A673 (cell line): ENCODE measurements at regions not wholly inside any gene's neighbourhood (a gene's known extent, or its start where the extent isn't known, plus 50 kb on each side); places are given as distances from the start of the nearest gene placed in this dataset.

Experiments used
- BruUV-seq: library from RNA; stranded (reverse); fragments of 400-500 nt; replicated peaks from 2 replicates; lab custom pipeline; 2021; lab: Mats Ljungman, UMichigan
- CTCF ChIA-PET: fragments of 300-600 bp; sonication (Branson Sonifier 250); formaldehyde crosslinking; loops from one replicate; lab custom pipeline; 2022; ENCODE audit warnings: antibody characterized with exemption; lab: Charles Lee
- POLR2A ChIA-PET: fragments of 300-600 bp; sonication (Branson Sonifier 250); formaldehyde crosslinking; loops from one replicate; lab custom pipeline; 2022; ENCODE audit warnings: antibody characterized with exemption; ENCODE audit not compliant: low non-redundant PET; lab: Charles Lee
- DNase-seq: peaks from one replicate; pipeline ENCODE4 v3.0.0-alpha.2; 2015; ENCODE audit warnings: low spot score
- H3K27ac ChIP-seq: fragments of 200-600 bp; sonication (generic); 2 replicates; pipeline ENCODE4 v1.5.1; 2016; ENCODE audit warnings: mixed run types, low read depth, mild to moderate bottlenecking, mixed read lengths, antibody characterized with exemption, low read length; ENCODE audit not compliant: poor library complexity, severe bottlenecking
- H3K27me3 ChIP-seq: fragments of 200-600 bp; sonication (generic); replicated peaks from 2 replicates; pipeline ENCODE4 v1.6.1; 2017; ENCODE audit warnings: mixed run types, low read depth, mild to moderate bottlenecking, mixed read lengths, antibody characterized with exemption, low read length; ENCODE audit not compliant: insufficient read depth, poor library complexity
- H3K36me3 ChIP-seq: fragments of 200-600 bp; sonication (generic); 2 replicates; pipeline ENCODE4 v1.6.1; 2016; ENCODE audit warnings: mixed run types, mild to moderate bottlenecking, mixed read lengths, antibody characterized with exemption, low read length; ENCODE audit not compliant: insufficient read depth, poor library complexity, severe bottlenecking
- H3K4me1 ChIP-seq: fragments of 200-600 bp; sonication (generic); 2 replicates; pipeline ENCODE4 v1.6.1; 2017; ENCODE audit warnings: mixed run types, mild to moderate bottlenecking, mixed read lengths, antibody characterized with exemption, low read length; ENCODE audit not compliant: insufficient read depth, poor library complexity, severe bottlenecking
- H3K4me3 ChIP-seq: fragments of 200-600 bp; sonication (generic); 2 replicates; pipeline ENCODE4 v1.5.1; 2016; ENCODE audit warnings: low read depth, mixed run types, mild to moderate bottlenecking, mixed read lengths, low read length; ENCODE audit not compliant: poor library complexity, severe bottlenecking
- H3K9me3 ChIP-seq: fragments of 200-600 bp; sonication (generic); 2 replicates; pipeline ENCODE4 v1.6.1; 2016; ENCODE audit warnings: mixed run types, low read depth, mild to moderate bottlenecking, mixed read lengths, antibody characterized with exemption, low read length; ENCODE audit not compliant: poor library complexity, severe bottlenecking
- EZH2 ChIP-seq: fragments of 200-600 bp; sonication (generic); IDR thresholded peaks from 2 replicates; pipeline ENCODE4 v1.6.1; 2017; ENCODE audit warnings: borderline replicate concordance, low read depth, mild to moderate bottlenecking, mixed read lengths, antibody characterized with exemption, low read length; ENCODE audit not compliant: poor library complexity, severe bottlenecking
- intact Hi-C: fragments of 100-400 bp; cut with micrococcal nuclease; formaldehyde crosslinking; loops from one replicate; pipeline ENCODE4 v1.10.0; 2022; ENCODE audit not compliant: unreplicated experiment
- TF ChIP-seq, protein P1 (sequence below): fragments of 300-800, 200-600 bp; sonication (generic); conservative IDR thresholded peaks from 2 replicates; pipeline ENCODE4 v1.5.1; 2017; ENCODE audit warnings: low read depth, mild to moderate bottlenecking, antibody characterized with exemption, low read length, moderate library complexity, mixed read lengths

DNA sequence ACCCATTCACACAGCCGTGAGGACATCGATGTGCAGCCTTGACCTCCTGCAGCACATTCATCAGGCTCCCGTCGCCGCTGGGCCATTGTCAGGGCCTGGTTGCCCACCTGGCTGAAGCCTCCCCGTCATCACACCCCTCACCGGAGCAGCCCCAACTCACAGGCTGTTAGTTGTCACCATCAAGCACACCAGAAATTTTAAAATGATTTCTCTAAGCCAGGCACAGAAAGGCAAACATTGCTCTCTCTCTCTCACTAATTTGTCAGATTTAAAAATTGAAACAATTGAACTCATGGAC lies 167.1 kb downstream of the RTP5 start:
- Histone ChIP-seq H3K27ac (no peak overlapping the region), H3K4me1 (no peaks in the 10 kb centered on the region), H3K9me3 (no peaks in the 10 kb centered on the region), H3K27me3 (no peaks in the 10 kb centered on the region), H3K36me3 (no peaks in the 10 kb centered on the region), H3K4me3 (no peak overlapping the region)
- POLR2A ChIA-PET: no interaction called here
- BruUV-seq: no TSS peak
- TF ChIP-seq EZH2: no peak
- TF ChIP-seq, protein P1, sequence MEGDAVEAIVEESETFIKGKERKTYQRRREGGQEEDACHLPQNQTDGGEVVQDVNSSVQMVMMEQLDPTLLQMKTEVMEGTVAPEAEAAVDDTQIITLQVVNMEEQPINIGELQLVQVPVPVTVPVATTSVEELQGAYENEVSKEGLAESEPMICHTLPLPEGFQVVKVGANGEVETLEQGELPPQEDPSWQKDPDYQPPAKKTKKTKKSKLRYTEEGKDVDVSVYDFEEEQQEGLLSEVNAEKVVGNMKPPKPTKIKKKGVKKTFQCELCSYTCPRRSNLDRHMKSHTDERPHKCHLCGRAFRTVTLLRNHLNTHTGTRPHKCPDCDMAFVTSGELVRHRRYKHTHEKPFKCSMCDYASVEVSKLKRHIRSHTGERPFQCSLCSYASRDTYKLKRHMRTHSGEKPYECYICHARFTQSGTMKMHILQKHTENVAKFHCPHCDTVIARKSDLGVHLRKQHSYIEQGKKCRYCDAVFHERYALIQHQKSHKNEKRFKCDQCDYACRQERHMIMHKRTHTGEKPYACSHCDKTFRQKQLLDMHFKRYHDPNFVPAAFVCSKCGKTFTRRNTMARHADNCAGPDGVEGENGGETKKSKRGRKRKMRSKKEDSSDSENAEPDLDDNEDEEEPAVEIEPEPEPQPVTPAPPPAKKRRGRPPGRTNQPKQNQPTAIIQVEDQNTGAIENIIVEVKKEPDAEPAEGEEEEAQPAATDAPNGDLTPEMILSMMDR: no peak
- intact Hi-C loops: no loop called here
- DNase-seq: no peak
- CTCF ChIA-PET: no interaction called here

DNA sequence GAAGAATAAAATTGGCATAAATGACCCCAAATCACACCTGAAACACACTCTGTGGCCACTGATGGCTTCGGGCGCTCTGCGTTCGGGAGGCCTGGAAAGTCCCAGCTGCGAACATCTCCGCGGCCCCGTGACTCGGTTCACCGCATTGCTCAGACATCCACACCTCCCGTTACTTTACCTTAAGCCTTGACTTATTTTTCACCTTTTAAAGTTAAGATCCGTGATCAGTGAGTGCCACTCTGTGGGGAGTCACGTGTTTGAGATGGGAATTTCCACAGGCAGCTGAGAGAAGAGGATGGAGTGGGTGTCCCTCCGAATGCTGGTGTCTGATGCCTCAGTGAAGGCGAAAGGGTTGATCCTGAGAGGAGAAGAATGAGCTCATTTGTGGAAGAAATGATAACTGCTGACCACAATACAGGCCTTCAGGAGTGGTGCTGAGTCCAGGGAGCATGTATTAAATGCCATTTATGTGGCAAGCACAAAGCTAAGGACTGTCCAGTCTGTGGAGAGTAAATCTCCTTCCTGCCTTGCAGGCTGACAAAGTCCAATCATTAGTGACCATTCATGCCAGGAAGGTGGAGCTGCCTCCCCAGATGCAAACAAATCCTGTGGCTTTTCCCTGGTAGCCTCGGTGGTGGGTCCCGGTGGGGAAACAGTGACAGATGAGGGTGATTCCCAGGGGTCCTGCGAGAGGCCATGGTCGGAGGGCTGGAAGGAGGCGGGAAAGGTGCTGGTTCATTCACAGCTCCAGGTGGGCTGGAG lies 168.8 kb downstream of the RTP5 start:
- intact Hi-C loops: no loop called here
- DNase-seq: no peak
- no peak overlapping the region for H3K27ac ChIP-seq
- CTCF ChIA-PET: no interaction called here
- no peaks in the 10 kb centered on the region for H3K27me3 ChIP-seq
- TF ChIP-seq EZH2: no peak
- TF ChIP-seq, protein P1: no peak
- BruUV-seq: no TSS peak
- H3K9me3 ChIP-seq: no peaks in the 10 kb centered on the region
- no peaks in the 10 kb centered on the region for H3K36me3 ChIP-seq
- H3K4me1 ChIP-seq: peaks cover 3% of the 10 kb centered on the region
- no peak overlapping the region for H3K4me3 ChIP-seq
- POLR2A ChIA-PET: no interaction called here

DNA sequence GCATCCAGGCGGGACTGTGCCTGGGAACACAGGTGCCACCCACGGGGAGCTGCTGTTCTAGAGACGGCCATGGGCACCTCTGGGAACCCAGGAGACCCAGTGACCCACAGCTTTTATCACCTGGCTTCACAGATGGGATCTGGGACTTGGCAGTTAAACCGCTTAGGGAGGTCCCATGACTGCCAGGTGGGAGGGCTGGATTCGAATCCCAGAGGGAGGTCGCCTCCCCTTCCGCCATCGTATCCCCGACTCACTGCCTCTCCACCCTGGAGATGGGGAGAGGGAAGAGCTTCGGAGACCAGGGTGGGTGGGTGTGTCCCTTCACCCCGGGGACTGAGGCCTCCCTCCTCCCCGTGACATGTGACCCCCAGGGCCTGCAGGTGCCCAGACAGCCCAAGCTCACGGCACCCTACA lies 169.4 kb downstream of the RTP5 start:
- no peak for DNase-seq
- Histone ChIP-seq H3K36me3 (no peaks in the 10 kb centered on the region), H3K9me3 (no peaks in the 10 kb centered on the region), H3K27me3 (no peaks in the 10 kb centered on the region), H3K4me1 (peaks cover 9% of the 10 kb centered on the region), H3K4me3 (no peak overlapping the region), H3K27ac (no peak overlapping the region)
- ChIA-PET CTCF (no interaction called here), POLR2A (no interaction called here)
- intact Hi-C loops: no loop called here
- no TSS peak for BruUV-seq
- TF ChIP-seq EZH2: no peak
- TF ChIP-seq, protein P1: no peak
